SK-N-SH (cell line): ENCODE measurements at regions not wholly inside any gene's neighbourhood (a gene's known extent, or its start where the extent isn't known, plus 50 kb on each side); places are given as distances from the start of the nearest gene placed in this dataset.

Source experiments
- CTCF ChIA-PET: fragments of 300-600, 350-600 bp; formaldehyde crosslinking; extraction: SDS; loops from one replicate; lab custom pipeline; 2021; lab: Yijun Ruan, JAX
- POLR2A ChIA-PET: fragments of 350-600 bp; sonication (Branson Sonifier 250); formaldehyde crosslinking; extraction: SDS; loops from one replicate; lab custom pipeline; 2020; ENCODE audit warnings: antibody characterized with exemption, inconsistent platforms; lab: Yijun Ruan, JAX
- DNase-seq: peaks from one replicate; pipeline ENCODE4 v3.0.0; 2012
- H2AFZ ChIP-seq: fragments of 200-600 bp; sonication (generic); 2 replicates; pipeline ENCODE4 v1.8.1; 2016; ENCODE audit warnings: antibody characterized with exemption, mild to moderate bottlenecking, low read depth
- H3F3A ChIP-seq: fragments of 200-600 bp; sonication (generic); replicated peaks from 2 replicates; pipeline ENCODE3; 2016; ENCODE audit warnings: antibody characterized with exemption, mild to moderate bottlenecking; ENCODE audit not compliant: insufficient read depth
- H3K27ac ChIP-seq, 2 experiments: fragments of 200-500 bp in 1 of 2; fragments of 200-600 bp in 1 of 2; sonication (Bioruptor generic) in 1 of 2; sonication (generic), shearing (Covaris generic) in 1 of 2; 2 replicates each; pipeline versions ENCODE4 v1.5.1 to v1.6.1; 2014 to 2016; ENCODE audit warnings: low read depth in 2 of 2, inconsistent platforms in 1 of 2, low read length in 1 of 2, mild to moderate bottlenecking in 1 of 2, mixed read lengths in 1 of 2
- H3K27me3 ChIP-seq: fragments of 200-600 bp; sonication (generic), shearing (Covaris generic); 2 replicates; pipeline ENCODE4 v1.6.1; 2016; ENCODE audit warnings: mixed run types; ENCODE audit not compliant: insufficient read depth
- H3K36me3 ChIP-seq, 2 experiments: fragments of 200-500 bp in 1 of 2; fragments of 200-600 bp in 1 of 2; sonication (Bioruptor generic) in 1 of 2; sonication (generic) in 1 of 2; replicated peaks in 1 of 2; 2 replicates each; pipeline versions ENCODE3 to v1.5.1; 2014 to 2016; ENCODE audit warnings: low read length in 1 of 2, mild to moderate bottlenecking in 1 of 2; ENCODE audit not compliant: insufficient read depth in 2 of 2, control insufficient read depth in 1 of 2
- H3K4me1 ChIP-seq, 2 experiments: fragments of 200-500 bp in 1 of 2; fragments of 200-600 bp in 1 of 2; sonication (Bioruptor generic) in 1 of 2; sonication (generic), shearing (Covaris generic) in 1 of 2; 2 replicates each; pipeline versions ENCODE4 v1.5.1 to v1.6.1; 2014 to 2016; ENCODE audit warnings: low read depth in 1 of 2, low read length in 1 of 2, mixed run types in 1 of 2; ENCODE audit not compliant: insufficient read depth in 2 of 2, control insufficient read depth in 1 of 2
- H3K4me2 ChIP-seq: fragments of 200-600 bp; sonication (generic), shearing (Covaris generic); 2 replicates; pipeline ENCODE4 v1.6.1; 2017; ENCODE audit warnings: mixed run types
- H3K4me3 ChIP-seq, 2 experiments: fragments of 200-500 bp in 1 of 2; fragments of 200-600 bp in 1 of 2; sonication (Bioruptor generic) in 1 of 2; sonication (generic), shearing (Covaris generic) in 1 of 2; 2 replicates each; pipeline versions ENCODE4 v1.5.1 to v1.8.1; 2014 to 2016; ENCODE audit warnings: low read depth in 2 of 2, inconsistent platforms in 1 of 2, low read length in 1 of 2, mild to moderate bottlenecking in 1 of 2, mixed read lengths in 1 of 2, moderate library complexity in 1 of 2
- H3K79me2 ChIP-seq: fragments of 200-600 bp; sonication (generic); 2 replicates; pipeline ENCODE4 v1.8.1; 2017; ENCODE audit warnings: mild to moderate bottlenecking; ENCODE audit not compliant: insufficient read depth
- H3K9ac ChIP-seq: fragments of 200-600 bp; sonication (generic); 2 replicates; pipeline ENCODE4 v1.6.1; 2017; ENCODE audit warnings: mixed run types
- H3K9me2 ChIP-seq: fragments of 200-600 bp; sonication (generic); 2 replicates; pipeline ENCODE4 v1.6.1; 2017; ENCODE audit warnings: mixed run types
- H3K9me3 ChIP-seq: fragments of 200-600 bp; sonication (generic); 2 replicates; pipeline ENCODE4 v1.6.1; 2017; ENCODE audit warnings: mixed run types, mild to moderate bottlenecking, moderate library complexity
- H4K20me1 ChIP-seq: fragments of 200-600 bp; sonication (generic); 2 replicates; pipeline ENCODE4 v1.6.1; 2017; ENCODE audit warnings: mild to moderate bottlenecking, mixed run types; ENCODE audit not compliant: insufficient read depth
- FOSL2 ChIP-seq: IDR thresholded peaks from 2 replicates; pipeline ENCODE4 v1.4.0; 2012; ENCODE audit warnings: low read depth, mild to moderate bottlenecking, moderate library complexity, borderline replicate concordance
- FOXJ3 ChIP-seq: sonication (generic); formaldehyde crosslinking; IDR thresholded peaks from 2 replicates; pipeline ENCODE4 v1.5.1; 2020; ENCODE audit warnings: mild to moderate bottlenecking, missing genetic modification reagents
- FOXM1 ChIP-seq: IDR thresholded peaks from 2 replicates; pipeline ENCODE4 v1.4.0; 2012; ENCODE audit warnings: low read depth, mild to moderate bottlenecking
- GATA2 ChIP-seq: sonication (generic); formaldehyde crosslinking; IDR thresholded peaks from 2 replicates; pipeline ENCODE4 v1.5.0; 2020; ENCODE audit warnings: mild to moderate bottlenecking, missing genetic modification reagents
- PBX3 ChIP-seq: IDR thresholded peaks from 2 replicates; pipeline ENCODE4; 2012
- RAD21 ChIP-seq: IDR thresholded peaks from 2 replicates; pipeline ENCODE4 v1.6.1; 2012; ENCODE audit warnings: mild to moderate bottlenecking, low read length
- RFX5 ChIP-seq: IDR thresholded peaks from 2 replicates; pipeline ENCODE4 v1.6.1; 2012; ENCODE audit warnings: mild to moderate bottlenecking, improper control_type of control experiment, low read length
- SIN3A ChIP-seq: IDR thresholded peaks from 2 replicates; pipeline ENCODE4 v1.6.1; 2012; ENCODE audit warnings: low read depth, mild to moderate bottlenecking, low read length, moderate library complexity, borderline replicate concordance
- TEAD4 ChIP-seq: IDR thresholded peaks from 2 replicates; pipeline ENCODE4 v1.4.0; 2012; ENCODE audit warnings: mild to moderate bottlenecking, borderline replicate concordance; ENCODE audit not compliant: insufficient read depth
- USF2 ChIP-seq: fragments of 150-350 bp; IDR thresholded peaks from 2 replicates; pipeline ENCODE4 v1.6.1; 2017; ENCODE audit warnings: antibody characterized with exemption, low read length, low read depth, borderline replicate concordance
- WGBS: methylation state at CpG from one replicate; pipeline ENCODE4 v1.1.6; 2017; ENCODE audit warnings: low lambda C conversion rate; 5-methylcytosine and 5-hydroxymethylcytosine counted together

GRCh38 chr1:112093372-112093694 is 103.9 kb upstream of the KCND3 start:
- H3K9ac ChIP-seq = no peak overlapping the region
- H3K79me2 ChIP-seq = no peaks in the 10 kb centered on the region
- no peaks in the 10 kb centered on the region for H3F3A ChIP-seq
- no peak overlapping the region for H3K27ac ChIP-seq
- no peaks in the 10 kb centered on the region; the same call in 1 of the 2 replicates for H3K27me3 ChIP-seq
- DNase-seq = no peak
- no peak overlapping the region for H2AFZ ChIP-seq
- H3K9me2 ChIP-seq = no peaks in the 10 kb centered on the region
- no peaks in the 10 kb centered on the region for H3K9me3 ChIP-seq
- ChIA-PET CTCF (no interaction called here), POLR2A (no interaction called here)
- H3K36me3 ChIP-seq = no peaks in the 10 kb centered on the region
- no peak overlapping the region for H3K4me2 ChIP-seq
- TF ChIP-seq PBX3 (no peak), FOXM1 (no peak), FOXJ3 (CRISPR knock-in tag) (no peak), RFX5 (no peak), TEAD4 (no peak), USF2 (no peak), GATA2 (CRISPR knock-in tag) (no peak), SIN3A (no peak)
- TF ChIP-seq, all 33 proteins: peak for 0
- no peak overlapping the region for H3K4me3 ChIP-seq
- H4K20me1 ChIP-seq = no peaks in the 10 kb centered on the region
- H3K4me1 ChIP-seq = no peaks in the 10 kb centered on the region
- 10% methylated on average over 1 of the region's 1 CpG for WGBS

- Histone ChIP-seq H3K79me2 (no peaks in the 10 kb centered on the region), H3K27ac (no peak overlapping the region), H3K4me1 (no peaks in the 10 kb centered on the region)
- DNase-seq = no peak
- TF ChIP-seq FOSL2 (no peak), PBX3 (no peak), RAD21 (no peak)
- TF ChIP-seq, all 33 proteins: peak for 0
- Histone ChIP-seq H3K36me3 (no peaks in the 10 kb centered on the region), H3F3A (no peaks in the 10 kb centered on the region), H3K4me3 (no peak overlapping the region), H3K9ac (no peak overlapping the region), H2AFZ (no peak overlapping the region), H3K4me2 (no peak overlapping the region), H3K27me3 (no peaks in the 10 kb centered on the region; the same call in 1 of the 2 replicates), H4K20me1 (no peaks in the 10 kb centered on the region), H3K9me3 (no peaks in the 10 kb centered on the region), H3K9me2 (no peaks in the 10 kb centered on the region)
- ChIA-PET POLR2A (no interaction called here), CTCF (no interaction called here)
- WGBS = 3% methylated on average over 2 of the region's 2 CpGs
These were observed 110.5 kb upstream of the KCND3 start for GRCh38 chr1:112099979-112100378.
